Keratinocyte (primary cell): ENCODE measurements at regions not wholly inside any gene's neighbourhood (a gene's known extent, or its start where the extent isn't known, plus 50 kb on each side); places are given as distances from the start of the nearest gene placed in this dataset.

Experiments
- DNase-seq: peaks from one replicate; pipeline ENCODE4 v3.0.0-alpha.2; 2011; ENCODE audit warnings: low read depth, missing footprints, low spot score
- FAIRE-seq: peaks from 2 replicates; lab custom pipeline; 2011; peaks lifted over from hg19 to GRCh38; lab: Jason Lieb, UNC
- H2AFZ ChIP-seq: 2 replicates; pipeline ENCODE4 v1.6.0; 2012; ENCODE audit warnings: low read length, control low read depth, inconsistent platforms; ENCODE audit not compliant: control insufficient read depth
- H3K27ac ChIP-seq: 2 replicates; pipeline ENCODE4 v1.5.1; 2011; ENCODE audit warnings: low read length; ENCODE audit not compliant: control insufficient read depth, insufficient read depth
- H3K27me3 ChIP-seq: 3 replicates; pipeline ENCODE4 v1.6.0; 2011; ENCODE audit warnings: low read length; ENCODE audit not compliant: control insufficient read depth, insufficient read depth; ENCODE audit errors: extremely low read depth
- H3K36me3 ChIP-seq, 2 experiments: 2 replicates in 1 of 2; 3 replicates in 1 of 2; pipeline ENCODE4 v1.5.1; 2011; ENCODE audit warnings: low read length in 2 of 2, mild to moderate bottlenecking in 1 of 2; ENCODE audit not compliant: control insufficient read depth in 2 of 2, insufficient read depth in 2 of 2; ENCODE audit errors: extremely low read depth in 1 of 2
- H3K4me1 ChIP-seq: 3 replicates; pipeline ENCODE4 v1.5.1; 2011; ENCODE audit warnings: low read length; ENCODE audit not compliant: control insufficient read depth, insufficient read depth; ENCODE audit errors: extremely low read depth
- H3K4me2 ChIP-seq: 3 replicates; pipeline ENCODE4 v1.6.0; 2011; ENCODE audit warnings: low read depth, low read length; ENCODE audit not compliant: control insufficient read depth, insufficient read depth; ENCODE audit errors: extremely low read depth
- H3K4me3 ChIP-seq, 3 experiments: fragments of 200-600 bp in 1 of 3; sonication (generic) in 1 of 3; 2 replicates in 2 of 3; 3 replicates in 1 of 3; pipeline ENCODE4 v1.5.1; 2011 to 2016; ENCODE audit warnings: low read length in 3 of 3, mild to moderate bottlenecking in 3 of 3, control low read depth in 2 of 3, inconsistent platforms in 1 of 3, low read depth in 1 of 3, mixed read lengths in 1 of 3, mixed run types in 1 of 3, moderate library complexity in 1 of 3; ENCODE audit not compliant: control insufficient read depth in 2 of 3, insufficient read depth in 2 of 3; ENCODE audit errors: extremely low read depth in 1 of 3
- H3K79me2 ChIP-seq: 2 replicates; pipeline ENCODE4 v1.6.0; 2012; ENCODE audit warnings: low read length; ENCODE audit not compliant: control insufficient read depth, insufficient read depth
- H3K9ac ChIP-seq: 3 replicates; pipeline ENCODE4 v1.6.0; 2011; ENCODE audit warnings: low read length; ENCODE audit not compliant: control insufficient read depth, insufficient read depth; ENCODE audit errors: extremely low read depth
- H3K9me1 ChIP-seq: 3 replicates; pipeline ENCODE4 v1.6.0; 2011; ENCODE audit warnings: low read length; ENCODE audit not compliant: control insufficient read depth, insufficient read depth; ENCODE audit errors: extremely low read depth
- H3K9me3 ChIP-seq: 2 replicates; pipeline ENCODE4 v1.5.1; 2012; ENCODE audit warnings: low read depth, low read length; ENCODE audit not compliant: control insufficient read depth
- H4K20me1 ChIP-seq: 3 replicates; pipeline ENCODE4 v1.6.0; 2011; ENCODE audit warnings: low read length; ENCODE audit not compliant: control insufficient read depth, insufficient read depth; ENCODE audit errors: extremely low read depth
- EZH2 ChIP-seq: IDR thresholded peaks from one replicate; pipeline ENCODE4 v1.6.1; 2012; ENCODE audit warnings: inconsistent platforms, mild to moderate bottlenecking, low read length, moderate library complexity
- dilution Hi-C: fragments of 300-500 bp; cut with MboI; formaldehyde crosslinking; loops from one replicate; pipeline ENCODE4 v1.7.0; 2020; ENCODE audit warnings: low sequenced_read_pairs; ENCODE audit not compliant: extremely low pct_ligation_motif_present
- TF ChIP-seq, protein P1 (sequence below), 3 experiments: IDR thresholded peaks in 1 of 3; conservative IDR thresholded peaks in 1 of 3; optimal IDR thresholded peaks in 1 of 3; 2 replicates in 2 of 3; 3 replicates in 1 of 3; pipeline versions ENCODE3 to v1.5.1; 2011; ENCODE audit warnings: low read length in 3 of 3, mild to moderate bottlenecking in 3 of 3, moderate library complexity in 2 of 3, control low read depth in 1 of 3, inconsistent platforms in 1 of 3; ENCODE audit not compliant: insufficient read depth in 2 of 3; ENCODE audit errors: extremely low read depth in 1 of 3

GRCh38 chr12:22117563-22118237 is 71.7 kb downstream of the CMAS start:
- FAIRE-seq (no peak), DNase-seq (no peak)
- Histone ChIP-seq H3K9me3 (no peaks in the 10 kb centered on the region), H3K36me3 (no peaks in the 10 kb centered on the region), H2AFZ (no peak overlapping the region), H3K79me2 (no peaks in the 10 kb centered on the region), H3K9ac (no peak overlapping the region), H4K20me1 (no peaks in the 10 kb centered on the region), H3K27me3 (no peaks in the 10 kb centered on the region), H3K4me3 (no peak overlapping the region), H3K4me1 (no peaks in the 10 kb centered on the region), H3K9me1 (no peaks in the 10 kb centered on the region), H3K4me2 (no peak overlapping the region), H3K27ac (no peak overlapping the region)
- no peak for TF ChIP-seq EZH2
- TF ChIP-seq, protein P1, sequence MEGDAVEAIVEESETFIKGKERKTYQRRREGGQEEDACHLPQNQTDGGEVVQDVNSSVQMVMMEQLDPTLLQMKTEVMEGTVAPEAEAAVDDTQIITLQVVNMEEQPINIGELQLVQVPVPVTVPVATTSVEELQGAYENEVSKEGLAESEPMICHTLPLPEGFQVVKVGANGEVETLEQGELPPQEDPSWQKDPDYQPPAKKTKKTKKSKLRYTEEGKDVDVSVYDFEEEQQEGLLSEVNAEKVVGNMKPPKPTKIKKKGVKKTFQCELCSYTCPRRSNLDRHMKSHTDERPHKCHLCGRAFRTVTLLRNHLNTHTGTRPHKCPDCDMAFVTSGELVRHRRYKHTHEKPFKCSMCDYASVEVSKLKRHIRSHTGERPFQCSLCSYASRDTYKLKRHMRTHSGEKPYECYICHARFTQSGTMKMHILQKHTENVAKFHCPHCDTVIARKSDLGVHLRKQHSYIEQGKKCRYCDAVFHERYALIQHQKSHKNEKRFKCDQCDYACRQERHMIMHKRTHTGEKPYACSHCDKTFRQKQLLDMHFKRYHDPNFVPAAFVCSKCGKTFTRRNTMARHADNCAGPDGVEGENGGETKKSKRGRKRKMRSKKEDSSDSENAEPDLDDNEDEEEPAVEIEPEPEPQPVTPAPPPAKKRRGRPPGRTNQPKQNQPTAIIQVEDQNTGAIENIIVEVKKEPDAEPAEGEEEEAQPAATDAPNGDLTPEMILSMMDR (optimal IDR thresholded peaks at IDR 0.05 in 1 of 3, IDR thresholded peaks at IDR 0.05 in 1 of 3, conservative IDR thresholded peaks at IDR 0.05 in 1 of 3; ENCODE audit: extremely low read depth in 1 of 3, insufficient read depth in 2 of 3, low read length in 3 of 3), result no peak
- dilution Hi-C loops, result no loop called here

GRCh38 chr12:22118238-22118790 is 72.3 kb downstream of the CMAS start:
- no peaks in the 10 kb centered on the region for H3K9me3 ChIP-seq
- H3K4me3 ChIP-seq, result no peak overlapping the region
- H3K79me2 ChIP-seq, result no peaks in the 10 kb centered on the region
- no peak overlapping the region for H3K4me2 ChIP-seq
- no peak for TF ChIP-seq EZH2
- TF ChIP-seq, protein P1 (optimal IDR thresholded peaks at IDR 0.05 in 1 of 3, IDR thresholded peaks at IDR 0.05 in 1 of 3, conservative IDR thresholded peaks at IDR 0.05 in 1 of 3; ENCODE audit: extremely low read depth in 1 of 3, insufficient read depth in 2 of 3, low read length in 3 of 3), result no peak
- no peak overlapping the region for H3K27ac ChIP-seq
- no peaks in the 10 kb centered on the region for H3K4me1 ChIP-seq
- dilution Hi-C loops, result no loop called here
- no peaks in the 10 kb centered on the region for H3K27me3 ChIP-seq
- no peaks in the 10 kb centered on the region for H3K36me3 ChIP-seq
- DNase-seq (no peak), FAIRE-seq (no peak)
- no peak overlapping the region for H2AFZ ChIP-seq
- H3K9me1 ChIP-seq, result no peaks in the 10 kb centered on the region
- H4K20me1 ChIP-seq, result no peaks in the 10 kb centered on the region
- H3K9ac ChIP-seq, result no peak overlapping the region
